ENCODE measurements at regions not wholly inside any gene's neighbourhood (a gene's known extent, or its start where the extent isn't known, plus 50 kb on each side); places are given as distances from the start of the nearest gene placed in this dataset.

DNA sequence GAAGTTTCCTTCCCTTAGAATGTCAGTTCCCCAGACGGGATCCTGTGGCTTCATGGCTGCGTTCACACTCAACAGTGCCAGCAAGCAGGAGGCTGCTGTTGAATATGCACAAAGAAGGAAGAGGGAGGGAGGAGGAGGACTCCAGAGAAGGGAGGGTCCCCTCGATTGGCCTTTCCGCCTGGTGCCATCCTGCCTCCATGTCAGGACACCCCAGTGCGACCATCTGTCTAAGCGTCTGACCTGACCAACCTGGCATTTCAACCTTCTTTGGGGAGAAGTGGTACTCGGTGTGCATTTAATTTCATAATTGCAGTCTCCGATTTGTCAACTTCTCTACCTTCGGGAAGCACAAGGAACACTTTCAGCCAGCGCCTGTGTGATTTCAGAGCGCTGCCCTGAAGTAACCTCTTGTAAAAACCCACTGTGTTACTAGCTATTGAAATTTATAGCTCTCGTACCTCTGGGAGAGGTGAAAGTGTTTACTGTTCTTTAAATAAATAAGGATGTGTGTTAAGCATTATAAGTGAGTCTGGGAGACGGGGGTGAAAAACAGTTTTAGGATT is 1491.9 kb downstream of the TBC1D22A start:
- DNase-seq (ENCODE audit: low read depth in 2 of 2, low spot score in 1 of 2), result no peak

DNA sequence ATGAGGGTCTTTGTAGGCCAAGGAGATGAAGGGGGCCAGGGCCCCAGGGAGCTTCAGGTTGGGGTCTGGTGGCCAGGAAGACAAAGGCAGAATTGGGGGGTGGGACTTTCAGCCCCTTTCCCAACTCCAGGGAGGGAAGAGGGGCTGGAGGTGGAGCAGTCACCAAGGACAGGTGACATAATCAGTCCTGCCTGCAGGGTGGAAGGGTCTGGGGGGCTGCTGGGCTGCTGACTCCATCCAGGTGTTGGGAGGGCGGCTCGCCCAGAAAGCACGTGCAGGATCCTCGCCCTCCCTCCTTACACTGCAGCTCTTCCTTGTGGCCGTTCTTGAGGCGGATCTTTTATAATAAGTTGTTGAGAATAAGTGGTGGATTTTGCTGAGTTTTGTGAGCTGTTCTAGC is 1491.1 kb downstream of the TBC1D22A start:
- DNase-seq (ENCODE audit: low read depth in 2 of 2, low spot score in 1 of 2), result no peak

- DNase-seq (ENCODE audit: low read depth in 2 of 2, low spot score in 1 of 2), result no peak
Observed at GRCh38 chr22:48253136-48253535, 1490.7 kb downstream of the TBC1D22A start.

GRCh38 chr22:48251629-48252028 is 1489.2 kb downstream of the TBC1D22A start:
- DNase-seq (ENCODE audit: low read depth in 2 of 2, low spot score in 1 of 2), result no peak

GRCh38 chr22:48250937-48251530 is 1488.6 kb downstream of the TBC1D22A start:
- DNase-seq (ENCODE audit: low read depth in 2 of 2, low spot score in 1 of 2), result no peak

DNA sequence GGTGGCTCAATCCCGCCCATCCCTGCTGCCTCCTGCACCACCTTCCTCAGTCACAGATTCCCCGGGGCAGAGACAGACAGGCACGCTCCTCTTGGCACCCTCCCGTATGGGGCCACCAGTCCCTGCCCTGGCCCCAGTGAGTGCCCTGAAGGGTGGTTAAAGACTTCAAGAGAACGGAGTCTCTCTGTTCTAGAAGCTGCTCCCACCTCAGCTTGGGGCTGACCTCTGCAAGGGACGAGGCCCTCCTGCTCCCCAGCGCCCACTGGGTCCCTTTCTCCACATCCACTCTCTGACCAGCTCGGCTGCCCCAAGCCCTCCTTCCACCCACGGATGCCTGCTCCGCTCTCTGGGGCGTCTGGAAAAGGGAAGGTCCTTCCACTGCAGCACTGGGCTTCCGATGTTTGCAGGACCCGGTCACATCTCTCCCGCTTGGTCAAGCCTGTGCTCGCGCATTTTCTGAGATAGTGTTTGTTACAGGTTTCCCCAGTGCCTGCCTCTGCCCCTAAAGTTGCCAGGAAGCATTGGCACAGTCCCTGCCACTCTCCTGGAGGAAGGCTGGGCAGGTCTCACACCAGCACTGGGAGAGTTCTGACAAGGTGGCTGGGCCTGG is 1487.9 kb downstream of the TBC1D22A start:
- no peak for DNase-seq (ENCODE audit: low read depth in 2 of 2, low spot score in 1 of 2)

DNA sequence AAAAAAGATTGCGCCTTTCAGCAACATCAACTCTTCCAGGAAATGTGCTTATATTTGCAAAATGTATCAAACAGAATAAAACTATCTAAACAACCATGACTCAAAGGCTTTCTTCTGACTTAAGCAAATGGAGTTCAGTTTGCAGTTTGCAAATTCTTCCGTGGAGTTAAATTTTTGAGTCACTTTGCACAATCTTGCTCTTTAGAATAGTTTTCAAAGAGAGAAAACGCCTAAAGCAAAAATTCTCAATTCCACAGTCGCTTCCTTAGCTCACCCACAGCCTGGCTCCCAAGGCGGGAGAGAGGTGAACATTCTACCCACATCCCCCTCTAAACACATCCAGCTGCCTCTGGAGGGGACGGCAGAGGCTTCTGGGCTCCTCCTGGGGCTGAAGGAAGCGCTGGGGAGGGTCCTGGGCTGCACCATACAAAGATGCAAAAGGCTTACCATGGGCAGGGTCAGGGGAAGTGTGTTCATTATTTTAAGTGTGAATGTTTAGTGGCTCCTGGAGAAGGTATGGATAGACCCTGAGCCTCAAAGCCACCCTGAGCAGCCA is 1487.3 kb downstream of the TBC1D22A start:
- DNase-seq (ENCODE audit: low read depth in 2 of 2, low spot score in 1 of 2), result no peak

GRCh38 chr22:48248901-48249455 is 1486.5 kb downstream of the TBC1D22A start:
- no peak for DNase-seq (ENCODE audit: low read depth in 2 of 2, low spot score in 1 of 2)

GRCh38 chr22:48247829-48248228 is 1485.4 kb downstream of the TBC1D22A start:
- no peak for DNase-seq (ENCODE audit: low read depth in 2 of 2, low spot score in 1 of 2)

- DNase-seq (ENCODE audit: low read depth in 2 of 2, low spot score in 1 of 2), result no peak
Observed at GRCh38 chr22:48245196-48245485, 1482.7 kb downstream of the TBC1D22A start.

- no peak for DNase-seq (ENCODE audit: low read depth in 2 of 2, low spot score in 1 of 2)
Observed at GRCh38 chr22:48244388-48245195, 1482.1 kb downstream of the TBC1D22A start.

- no peak for DNase-seq (ENCODE audit: low read depth in 2 of 2, low spot score in 1 of 2)
Observed at GRCh38 chr22:48242461-48242864, 1480.0 kb downstream of the TBC1D22A start.

- no peak for DNase-seq (ENCODE audit: low read depth in 2 of 2, low spot score in 1 of 2)
Observed at GRCh38 chr22:48241658-48242057, 1479.2 kb downstream of the TBC1D22A start.

- DNase-seq (ENCODE audit: low read depth in 2 of 2, low spot score in 1 of 2), result no peak
Observed at GRCh38 chr22:48240935-48241230, 1478.4 kb downstream of the TBC1D22A start.

- DNase-seq (ENCODE audit: low read depth in 2 of 2, low spot score in 1 of 2), result no peak
Observed at GRCh38 chr22:48240148-48240934, 1477.9 kb downstream of the TBC1D22A start.

GRCh38 chr22:48239461-48240147 is 1477.2 kb downstream of the TBC1D22A start:
- DNase-seq (ENCODE audit: low read depth in 2 of 2, low spot score in 1 of 2), result no peak

- DNase-seq (ENCODE audit: low read depth in 2 of 2, low spot score in 1 of 2), result no peak
Observed at GRCh38 chr22:48238966-48239365, 1476.5 kb downstream of the TBC1D22A start.

DNA sequence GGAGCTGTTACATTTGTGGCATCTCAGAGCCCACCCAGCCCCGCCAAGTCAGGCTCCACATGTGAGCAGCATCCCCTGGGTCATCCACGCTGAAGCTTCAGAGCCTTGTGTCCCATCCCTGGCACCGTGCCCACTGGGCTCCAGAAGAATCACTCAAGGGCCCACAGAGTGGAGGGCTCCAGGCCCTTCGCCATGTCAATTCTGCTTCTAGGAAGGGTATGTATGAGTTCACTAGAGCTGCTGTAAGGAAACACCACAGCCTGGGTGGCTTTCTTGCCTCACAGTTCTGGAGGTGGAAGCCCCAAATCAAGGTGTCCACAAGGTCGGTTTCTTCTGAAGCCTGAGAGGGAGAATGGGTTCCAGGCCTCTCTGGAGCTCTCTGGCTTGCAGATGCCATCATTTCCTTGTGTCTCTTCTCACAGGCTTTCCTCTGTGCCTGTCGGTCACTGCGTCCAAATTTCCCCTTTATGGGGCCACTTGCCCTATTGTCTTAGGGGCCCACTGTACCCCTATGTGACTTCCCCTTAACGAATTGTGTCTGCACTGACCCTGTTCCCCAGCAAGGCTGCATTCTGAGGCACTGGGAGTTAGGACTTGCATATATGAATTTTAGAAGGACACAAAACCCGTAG is 1476.0 kb downstream of the TBC1D22A start:
- DNase-seq (ENCODE audit: low read depth in 2 of 2, low spot score in 1 of 2), result no peak

- no peak for DNase-seq (ENCODE audit: low read depth in 2 of 2, low spot score in 1 of 2)
Observed at GRCh38 chr22:48237466-48238283, 1475.2 kb downstream of the TBC1D22A start.

Measured in stimulated activated CD8-positive, alpha-beta memory T cell treated with anti-CD3 and anti-CD28 coated beads, Interleukin-4, amount 100 ng/mL, for 4 hours (primary cell).